Muscle layer of duodenum (tissue), 2 donors: ENCODE measurements at regions not wholly inside any gene's neighbourhood (a gene's known extent, or its start where the extent isn't known, plus 50 kb on each side); places are given as distances from the start of the nearest gene placed in this dataset.

ENCODE experiments used
- H3K27ac ChIP-seq: one replicate; pipeline ENCODE4 v1.7.0; 2013; ENCODE audit warnings: mild to moderate bottlenecking, low read length
- H3K27me3 ChIP-seq: one replicate; pipeline ENCODE4 v1.7.0; 2013; ENCODE audit warnings: low read depth, mild to moderate bottlenecking, control low read depth, low read length
- H3K36me3 ChIP-seq, 2 donors: one replicate each; pipeline ENCODE4 v1.7.0; 2013; ENCODE audit warnings: low read length in 2 of 2, control low read depth in 1 of 2, mild to moderate bottlenecking in 1 of 2; ENCODE audit not compliant: insufficient read depth in 2 of 2, control insufficient read depth in 1 of 2
- H3K4me1 ChIP-seq, 2 donors: one replicate each; pipeline ENCODE4 v1.7.0; 2013; ENCODE audit warnings: low read length in 2 of 2, mild to moderate bottlenecking in 2 of 2, control low read depth in 1 of 2, moderate library complexity in 1 of 2; ENCODE audit not compliant: insufficient read depth in 2 of 2, control insufficient read depth in 1 of 2
- H3K4me3 ChIP-seq, 2 donors: one replicate each; pipeline ENCODE4 v1.7.0; 2013; ENCODE audit warnings: low read length in 2 of 2, low read depth in 1 of 2, mild to moderate bottlenecking in 1 of 2
- H3K9me3 ChIP-seq, 2 donors: one replicate each; pipeline ENCODE4 v1.7.0; 2013; ENCODE audit warnings: low read length in 2 of 2, control low read depth in 1 of 2, mild to moderate bottlenecking in 1 of 2; ENCODE audit not compliant: control insufficient read depth in 1 of 2
- donor health status: healthy.

DNA sequence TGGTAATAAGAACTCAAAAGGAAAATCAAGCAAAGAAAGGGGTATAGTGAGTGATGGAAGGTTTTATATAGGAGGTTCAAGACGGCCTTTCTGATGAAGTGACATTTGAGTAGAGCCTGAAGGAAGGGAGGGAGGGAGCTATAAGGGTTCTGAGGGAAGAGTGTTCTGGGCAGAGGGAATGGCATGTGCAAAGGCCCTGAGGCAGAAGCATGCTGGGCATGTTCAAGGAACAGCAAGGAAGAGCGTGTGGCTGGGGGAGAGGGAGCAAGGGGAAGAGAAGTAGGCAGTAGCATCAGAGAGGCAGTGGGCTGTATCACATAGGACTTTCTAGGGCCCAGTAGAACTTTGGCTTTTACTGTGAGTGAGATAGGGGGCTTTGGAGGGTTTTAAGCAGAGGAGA lies 108.9 kb upstream of the NAV2 start:
- no peaks in the 10 kb centered on the region for H3K9me3 ChIP-seq
- H3K4me1 ChIP-seq, result peaks cover 0 to 15% of the 10 kb centered on the region in 2 donors
- H3K27ac ChIP-seq, result no peak overlapping the region
- H3K4me3 ChIP-seq, result no peak overlapping the region
- no peaks in the 10 kb centered on the region for H3K27me3 ChIP-seq
- H3K36me3 ChIP-seq, result no peaks in the 10 kb centered on the region

DNA sequence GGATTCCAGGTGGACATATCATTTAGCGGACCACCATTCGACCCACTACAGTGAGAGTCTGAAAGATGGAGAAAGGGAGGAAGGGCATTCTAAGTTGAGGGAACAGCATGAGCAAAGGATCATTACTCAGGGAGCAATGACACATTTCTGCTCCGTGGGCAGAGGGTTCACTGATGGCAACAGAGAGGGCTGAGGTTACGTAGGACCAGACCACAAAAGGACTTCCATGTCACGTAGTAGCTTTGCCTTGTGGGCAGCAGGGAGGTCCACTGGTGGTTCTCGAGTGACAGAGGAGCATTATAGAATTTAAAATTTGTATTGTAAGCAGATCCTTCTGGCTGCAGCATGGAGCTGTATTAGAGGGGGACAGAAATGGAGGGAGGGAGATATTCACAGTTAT lies 109.7 kb upstream of the NAV2 start:
- Histone ChIP-seq H3K27ac (no peak overlapping the region), H3K4me3 (no peak overlapping the region), H3K4me1 (peaks cover 0 to 13% of the 10 kb centered on the region in 2 donors), H3K27me3 (no peaks in the 10 kb centered on the region), H3K36me3 (no peaks in the 10 kb centered on the region), H3K9me3 (no peaks in the 10 kb centered on the region)

DNA sequence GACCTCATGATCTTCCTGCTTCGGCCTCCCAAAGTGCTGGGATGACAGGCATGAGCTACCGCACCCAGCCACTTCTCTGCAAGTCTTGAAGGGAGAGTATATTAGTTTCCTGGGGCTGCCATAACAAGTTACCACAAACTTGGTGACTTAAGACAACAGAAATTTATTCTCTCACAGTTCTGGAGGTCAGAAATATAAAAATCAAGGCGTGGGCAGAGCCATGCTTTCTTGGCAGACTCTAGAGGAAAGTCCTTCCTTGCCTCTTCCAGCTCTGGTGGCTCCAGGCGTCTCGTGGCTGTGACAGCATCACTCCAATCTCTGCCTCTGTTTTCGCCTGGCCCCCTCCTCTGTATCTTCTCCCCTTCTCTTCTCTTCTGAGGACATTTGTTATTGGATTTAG lies 110.2 kb upstream of the NAV2 start:
- Histone ChIP-seq H3K4me1 (peaks cover 0 to 17% of the 10 kb centered on the region in 2 donors), H3K9me3 (no peaks in the 10 kb centered on the region), H3K36me3 (no peaks in the 10 kb centered on the region), H3K4me3 (no peak overlapping the region), H3K27me3 (no peaks in the 10 kb centered on the region), H3K27ac (no peak overlapping the region)

DNA sequence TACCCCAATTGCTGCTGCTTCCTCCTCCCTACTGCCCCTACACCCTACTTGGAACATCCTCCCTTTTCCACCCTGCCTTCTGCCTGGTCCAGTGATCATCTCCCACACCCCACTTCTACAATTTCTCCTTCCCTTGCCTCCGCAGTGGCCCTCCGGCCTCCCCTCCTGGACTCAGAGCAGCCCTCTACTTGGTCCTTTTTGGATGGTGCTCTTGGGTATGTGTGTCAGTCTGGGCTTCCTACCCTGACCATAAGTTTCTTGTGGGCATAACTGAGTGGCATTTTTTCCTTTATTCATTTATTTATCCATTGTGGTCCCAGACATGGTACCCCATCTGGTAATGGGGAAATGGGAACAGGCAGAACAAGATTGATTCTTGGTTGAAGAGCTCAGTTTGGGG lies 111.4 kb upstream of the NAV2 start:
- H3K36me3 ChIP-seq, result peaks cover 0 to 1% of the 10 kb centered on the region in 2 donors
- H3K9me3 ChIP-seq, result no peaks in the 10 kb centered on the region
- H3K27ac ChIP-seq, result no peak overlapping the region
- H3K27me3 ChIP-seq, result no peaks in the 10 kb centered on the region
- peaks cover 7 to 13% of the 10 kb centered on the region in 2 donors for H3K4me1 ChIP-seq
- no peak overlapping the region for H3K4me3 ChIP-seq

DNA sequence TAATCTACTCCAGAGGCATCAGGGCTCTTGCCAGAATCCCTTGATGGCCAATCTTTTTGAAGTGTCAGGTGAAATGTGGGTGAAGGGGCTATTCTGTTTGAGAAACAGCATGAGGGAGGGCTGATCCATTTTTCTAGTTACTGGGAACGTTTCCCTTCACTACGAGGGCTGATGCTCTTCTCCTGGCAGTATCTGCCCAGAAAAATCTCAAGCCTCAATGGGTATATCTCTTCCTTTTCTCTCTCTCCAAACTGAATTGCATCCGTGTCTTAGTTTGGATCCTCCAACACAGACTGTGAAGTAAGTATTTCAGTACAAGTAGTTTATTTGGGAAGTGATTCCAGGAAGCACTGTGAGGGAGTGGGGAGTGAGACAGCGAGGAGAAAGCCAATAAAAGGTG lies 113.0 kb upstream of the NAV2 start:
- Histone ChIP-seq H3K36me3 (peaks cover 0 to 5% of the 10 kb centered on the region in 2 donors), H3K4me1 (peaks cover 5 to 8% of the 10 kb centered on the region in 2 donors), H3K27ac (no peak overlapping the region), H3K9me3 (no peaks in the 10 kb centered on the region), H3K4me3 (no peak overlapping the region), H3K27me3 (no peaks in the 10 kb centered on the region)

DNA sequence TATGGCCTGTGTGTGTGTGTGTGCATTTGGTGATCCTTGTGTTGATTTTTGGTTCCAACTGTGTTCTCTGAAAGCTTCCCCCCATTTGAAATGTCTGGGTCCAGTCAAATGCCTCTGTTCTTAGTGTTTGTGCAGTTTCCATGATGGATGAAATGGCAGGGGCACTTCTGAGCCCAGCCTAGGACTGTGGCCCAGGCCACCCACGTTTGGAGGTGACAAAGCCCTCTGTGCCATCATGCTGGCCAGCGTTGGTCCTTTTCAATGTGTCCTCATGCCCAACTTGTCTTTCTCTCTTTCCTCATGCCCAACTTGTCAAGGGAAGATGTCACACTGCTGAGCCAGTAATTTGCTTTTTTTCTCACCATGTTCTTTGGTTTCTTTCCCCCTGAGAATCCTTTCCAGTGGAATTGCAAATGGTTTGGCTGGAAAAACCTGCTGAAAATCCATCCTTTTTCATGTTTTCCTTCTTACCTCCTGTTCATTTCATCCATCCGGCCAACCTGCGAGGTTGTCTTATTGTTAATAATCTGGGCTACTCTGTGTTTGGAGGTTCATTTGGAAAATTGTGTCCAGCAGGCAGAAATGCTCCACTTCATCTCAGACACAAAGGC lies 113.7 kb upstream of the NAV2 start:
- no peaks in the 10 kb centered on the region for H3K9me3 ChIP-seq
- H3K4me3 ChIP-seq, result no peak overlapping the region
- H3K36me3 ChIP-seq, result peaks cover 0 to 5% of the 10 kb centered on the region in 2 donors
- H3K27ac ChIP-seq, result no peak overlapping the region
- H3K4me1 ChIP-seq, result peaks cover 5 to 8% of the 10 kb centered on the region in 2 donors
- no peaks in the 10 kb centered on the region for H3K27me3 ChIP-seq

DNA sequence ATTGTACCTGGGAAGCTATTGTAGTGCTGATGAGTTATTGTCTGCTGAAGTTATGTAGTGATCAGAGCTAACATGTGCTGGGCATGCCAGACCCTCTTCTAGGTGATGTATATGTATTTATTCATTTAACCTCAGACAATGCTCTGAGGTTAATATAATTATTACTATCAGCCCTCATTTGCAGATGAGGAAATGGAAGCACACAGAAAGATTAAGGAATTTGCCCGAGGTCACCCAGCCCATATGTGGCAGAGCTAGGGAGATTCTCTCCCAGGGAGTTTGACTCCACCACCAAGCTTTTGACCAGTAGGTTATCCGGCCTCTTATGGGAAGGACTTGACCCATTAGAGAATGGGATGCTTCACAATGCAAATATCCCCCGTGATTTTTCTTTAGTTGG lies 114.2 kb upstream of the NAV2 start:
- no peak overlapping the region for H3K4me3 ChIP-seq
- peaks cover 0 to 5% of the 10 kb centered on the region in 2 donors for H3K36me3 ChIP-seq
- H3K27ac ChIP-seq, result no peak overlapping the region
- no peaks in the 10 kb centered on the region for H3K9me3 ChIP-seq
- no peaks in the 10 kb centered on the region for H3K27me3 ChIP-seq
- H3K4me1 ChIP-seq, result peaks cover 5 to 8% of the 10 kb centered on the region in 2 donors

DNA sequence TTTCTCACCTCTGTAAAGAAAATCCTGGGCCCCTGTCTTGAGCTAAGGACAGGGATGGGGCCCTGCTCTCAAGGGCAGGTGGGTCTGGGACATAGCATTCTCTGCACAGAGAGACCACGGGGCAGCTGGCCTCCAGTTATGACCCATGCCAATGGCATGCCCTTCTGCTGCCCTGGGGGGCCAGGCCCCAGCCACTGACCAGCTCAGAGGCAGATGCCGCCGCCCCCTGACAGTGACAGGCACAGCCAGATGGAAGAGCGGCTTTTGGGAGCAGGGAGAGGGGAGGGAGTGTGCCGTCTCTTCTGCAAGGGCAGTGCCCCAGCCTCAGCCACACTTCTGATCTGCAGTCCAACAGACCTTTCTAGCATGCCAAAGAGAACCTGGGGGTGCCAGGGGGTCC lies 114.8 kb upstream of the NAV2 start:
- no peaks in the 10 kb centered on the region for H3K9me3 ChIP-seq
- H3K36me3 ChIP-seq, result peaks cover 0 to 5% of the 10 kb centered on the region in 2 donors
- H3K4me1 ChIP-seq, result peaks cover 5 to 8% of the 10 kb centered on the region in 2 donors
- H3K4me3 ChIP-seq, result no peak overlapping the region
- H3K27ac ChIP-seq, result no peak overlapping the region
- no peaks in the 10 kb centered on the region for H3K27me3 ChIP-seq

DNA sequence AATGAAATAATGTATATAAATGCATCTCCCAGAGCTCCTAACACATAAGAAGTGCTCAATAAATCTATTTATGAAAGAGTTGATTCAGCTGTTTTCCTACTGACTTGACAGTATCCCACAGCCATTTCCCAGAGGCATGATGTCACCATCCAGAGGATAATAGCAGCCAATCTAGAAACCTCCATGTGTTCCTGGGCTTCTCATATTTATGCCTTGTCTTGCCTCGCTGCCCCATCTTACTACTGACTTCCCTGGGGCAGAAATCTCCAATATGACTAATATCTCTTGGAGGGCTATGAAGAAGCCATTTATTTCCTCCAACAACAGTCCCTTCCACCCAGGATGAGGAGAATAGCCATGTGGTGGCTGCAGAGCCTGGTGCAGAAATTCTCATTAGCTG lies 115.4 kb upstream of the NAV2 start:
- H3K27me3 ChIP-seq, result no peaks in the 10 kb centered on the region
- H3K36me3 ChIP-seq, result peaks cover 0 to 5% of the 10 kb centered on the region in 2 donors
- no peaks in the 10 kb centered on the region for H3K9me3 ChIP-seq
- H3K4me1 ChIP-seq, result peaks cover 5 to 8% of the 10 kb centered on the region in 2 donors
- H3K4me3 ChIP-seq, result no peak overlapping the region
- H3K27ac ChIP-seq, result no peak overlapping the region

DNA sequence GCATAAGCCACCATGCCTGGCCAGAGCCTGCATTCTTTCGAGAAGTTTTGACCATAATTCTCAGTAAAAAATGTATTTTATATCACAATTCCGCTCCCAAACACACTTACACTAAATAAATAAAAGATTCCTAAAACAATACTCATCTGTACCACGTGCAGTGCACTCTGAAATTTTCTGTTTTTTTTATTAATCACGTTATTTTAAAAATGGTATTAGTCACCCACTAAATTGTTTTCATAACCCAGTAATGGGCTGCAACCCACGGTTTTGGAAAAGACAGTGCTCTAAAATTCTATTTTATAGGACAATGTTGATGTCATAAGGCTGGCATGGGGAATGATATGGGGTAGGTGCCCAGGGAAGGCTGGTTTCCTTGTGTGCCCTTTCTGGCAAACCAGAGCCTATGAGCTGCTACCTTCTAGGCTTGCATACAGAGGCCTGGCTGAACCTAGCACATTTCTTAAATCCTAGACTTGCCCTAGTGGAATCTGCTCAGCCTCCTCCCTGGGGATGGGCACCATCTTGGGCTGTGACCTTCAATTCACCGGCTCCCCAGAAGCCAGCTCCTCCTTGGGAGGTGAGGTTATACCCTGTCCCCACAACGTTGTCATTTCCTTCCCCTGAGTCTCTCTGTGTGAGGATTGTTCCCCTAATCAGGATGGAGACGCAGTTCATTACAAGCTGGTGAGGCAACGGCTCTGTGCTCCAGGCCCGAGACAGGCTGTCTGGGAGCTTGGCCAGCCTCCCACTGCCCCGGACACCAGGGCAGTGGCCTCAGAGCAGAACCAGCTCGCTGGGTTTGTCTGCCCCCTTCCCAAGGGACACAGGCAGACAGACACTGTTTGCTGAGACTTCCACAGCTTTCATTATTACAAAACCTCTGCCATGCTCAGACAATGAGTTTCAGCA lies 116.5 kb upstream of the NAV2 start:
- Histone ChIP-seq H3K27ac (peak overlapping the region; percentile 17), H3K4me3 (no peak overlapping the region), H3K27me3 (no peaks in the 10 kb centered on the region), H3K9me3 (no peaks in the 10 kb centered on the region), H3K36me3 (peaks cover 0 to 5% of the 10 kb centered on the region in 2 donors), H3K4me1 (peaks cover 5 to 8% of the 10 kb centered on the region in 2 donors)

DNA sequence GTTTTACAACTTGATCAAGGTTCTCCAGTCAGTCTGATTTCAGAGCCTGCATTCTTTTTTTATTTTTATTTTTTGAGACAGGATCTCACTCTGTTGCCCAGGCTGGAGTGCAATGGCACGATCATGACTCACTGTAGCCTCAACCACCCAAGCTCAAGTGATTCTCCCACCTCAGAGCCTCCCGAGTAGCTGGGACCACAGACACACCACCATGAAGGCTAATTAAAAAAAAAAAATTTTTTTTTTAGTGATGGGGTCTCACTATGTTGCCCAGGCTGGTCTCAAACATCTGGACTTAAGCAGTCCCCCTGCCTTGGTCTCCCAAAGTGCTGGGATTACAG lies 117.2 kb upstream of the NAV2 start:
- Histone ChIP-seq H3K36me3 (peaks cover 0 to 5% of the 10 kb centered on the region in 2 donors), H3K27ac (no peak overlapping the region), H3K27me3 (no peaks in the 10 kb centered on the region), H3K9me3 (no peaks in the 10 kb centered on the region), H3K4me3 (no peak overlapping the region), H3K4me1 (peaks cover 5 to 8% of the 10 kb centered on the region in 2 donors)
